ENCODE measurements at regions not wholly inside any gene's neighbourhood (a gene's known extent, or its start where the extent isn't known, plus 50 kb on each side); places are given as distances from the start of the nearest gene placed in this dataset.

GRCh38 chr13:110097013-110097412, 209.9 kb downstream of the COL4A1 start:
- no peak for TF ChIP-seq FOSL1 (IDR thresholded peaks at IDR 0.05; ENCODE audit: insufficient read depth, low read depth, low read length)
- no peak for TF ChIP-seq KDM4A (IDR thresholded peaks at IDR 0.05; ENCODE audit: low read depth, low read length, severe bottlenecking)
- TF ChIP-seq NANOG (IDR thresholded peaks at IDR 0.05; ENCODE audit: insufficient read depth, low read depth, low read length, poor library complexity, severe bottlenecking) = no peak
- no peak for DNase-seq (ENCODE audit: low read depth in 1 of 2, low spot score in 2 of 2)
- no peak overlapping the region for H3K4ac ChIP-seq (replicated peaks; ENCODE audit: insufficient read length, low read depth, low read length)

More at GRCh38 chr13:110097013-110097412, 209.9 kb downstream of the COL4A1 start:
- Histone ChIP-seq H4K91ac (replicated peaks; ENCODE audit: insufficient read length, low read length) (no peak overlapping the region), H2AK5ac (ENCODE audit: low read depth, low read length) (no peak overlapping the region), H2AFZ (ENCODE audit: low read length) (no peak overlapping the region), H2BK120ac (replicated peaks; ENCODE audit: low read depth, low read length) (no peak overlapping the region), H3K23me2 (ENCODE audit: low read depth, low read length) (no peaks in the 10 kb centered on the region), H3K36me3 (ENCODE audit: control insufficient read depth in 2 of 4, insufficient read depth in 4 of 4, low read length in 3 of 4) (no peaks in the 10 kb centered on the region), H3K23ac (ENCODE audit: insufficient read length) (no peak overlapping the region), H2BK15ac (ENCODE audit: low read length) (no peak overlapping the region), H2BK20ac (ENCODE audit: low read length) (no peak overlapping the region), H4K8ac (ENCODE audit: extremely low read depth, insufficient read depth, low read length) (no peak overlapping the region), H2BK12ac (ENCODE audit: low read depth, low read length) (no peak overlapping the region), H3K56ac (replicated peaks; ENCODE audit: insufficient read length, low read depth, low read length) (no peak overlapping the region), H4K20me1 (replicated peaks in 1 of 2; ENCODE audit: control insufficient read depth in 1 of 2, insufficient read depth in 2 of 2, low read length in 2 of 2) (no peaks in the 10 kb centered on the region), H3K18ac (ENCODE audit: extremely low read depth, low read length) (no peak overlapping the region), H3K79me1 (ENCODE audit: low read depth, low read length) (no peaks in the 10 kb centered on the region), H4K5ac (ENCODE audit: insufficient read length, low read depth, low read length) (no peak overlapping the region), H3K79me2 (ENCODE audit: control insufficient read depth in 1 of 2, insufficient read depth in 2 of 2, low read length in 2 of 2) (no peaks in the 10 kb centered on the region), H3K14ac (ENCODE audit: insufficient read length) (no peak overlapping the region), H3K27ac (ENCODE audit: low read depth, low read length) (no peak overlapping the region), H3K9ac (replicated peaks in 1 of 4; ENCODE audit: extremely low read depth in 1 of 4, low read depth in 3 of 4, low read length in 3 of 4) (no peak overlapping the region), H3K4me1 (replicated peaks in 1 of 4; ENCODE audit: control insufficient read depth in 3 of 4, insufficient read depth in 4 of 4, low read length in 3 of 4) (no peaks in the 10 kb centered on the region; a peak in 1 of 7 replicates), H2BK5ac (ENCODE audit: low read depth, low read length) (no peak overlapping the region), H3K9me3 (ENCODE audit: insufficient read depth in 2 of 2, low read depth in 1 of 2, low read length in 1 of 2) (peaks cover 6 to 12% of the 10 kb centered on the region in 2 experiments; a peak in 3 of 4 replicates), H3K4me2 (ENCODE audit: insufficient read depth in 1 of 2, low read depth in 2 of 2, low read length in 2 of 2) (no peak overlapping the region), H3K27me3 (replicated peaks in 1 of 4; ENCODE audit: control insufficient read depth in 3 of 4, extremely low read depth in 1 of 4, insufficient read depth in 3 of 4, low read length in 3 of 4) (no peaks in the 10 kb centered on the region), H3K4me3 (ENCODE audit: extremely low read depth in 1 of 4, insufficient read depth in 2 of 4, low read depth in 3 of 4, low read length in 4 of 4) (no peak overlapping the region)
- WGBS, 2 experiments (ENCODE audit: extremely low coverage in 1 of 2, insufficient coverage in 1 of 2, insufficient read length in 1 of 2, insufficient replicate concordance in 2 of 2, low coverage in 1 of 2, low lambda C conversion rate in 2 of 2, missing lambda C conversion rate in 1 of 2) = 85% methylated on average over 5 of the region's 5 CpGs; no CpG with 5 or more reads in 1 of the 2 experiments
- no peak for FAIRE-seq
- CTCF ChIA-PET (ENCODE audit: partially characterized antibody) = no interaction called here
- POLR2A ChIA-PET (ENCODE audit: partially characterized antibody) = no interaction called here

Data from H1 (cell line).